Esophagus muscularis mucosa (tissue), 3 donors: ENCODE measurements at regions not wholly inside any gene's neighbourhood (a gene's known extent, or its start where the extent isn't known, plus 50 kb on each side); places are given as distances from the start of the nearest gene placed in this dataset.

Source experiments
- POLR2A ChIP-seq: fragments of 450-650 bp; IDR thresholded peaks from one replicate; pipeline ENCODE4 v1.6.1; 2017; ENCODE audit warnings: antibody characterized with exemption, moderate library complexity, mild to moderate bottlenecking, low read depth
- TF ChIP-seq, protein P1 (sequence below), 3 experiments: fragments of 200-600 bp in 2 of 3; fragments of 450-650 bp in 1 of 3; sonication (generic) in 2 of 3; IDR thresholded peaks; one replicate each; pipeline ENCODE4 v1.5.1; 2017 to 2019; ENCODE audit warnings: antibody characterized with exemption in 3 of 3, mild to moderate bottlenecking in 2 of 3, moderate library complexity in 1 of 3

DNA sequence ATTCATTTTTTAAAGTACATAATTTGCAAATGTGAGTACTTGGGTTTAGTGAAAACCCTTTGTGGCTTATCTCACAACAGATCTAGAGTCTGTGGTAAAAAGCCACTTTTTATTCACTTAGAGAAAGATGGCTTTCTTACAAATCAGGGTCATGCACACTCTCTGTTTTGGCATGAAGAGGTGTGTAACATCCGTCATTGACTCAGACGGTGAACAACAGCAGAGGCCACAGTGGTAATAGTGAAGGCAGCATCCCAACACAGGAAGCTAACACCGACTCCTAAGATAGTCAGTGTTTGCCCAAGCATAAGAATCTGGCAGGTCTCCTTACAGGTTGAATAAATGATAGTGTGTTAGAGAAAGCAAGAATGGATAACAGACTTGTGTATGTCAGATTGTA is 593.0 kb downstream of the SOX5 start:
- no peak for TF ChIP-seq POLR2A
- TF ChIP-seq, protein P1, sequence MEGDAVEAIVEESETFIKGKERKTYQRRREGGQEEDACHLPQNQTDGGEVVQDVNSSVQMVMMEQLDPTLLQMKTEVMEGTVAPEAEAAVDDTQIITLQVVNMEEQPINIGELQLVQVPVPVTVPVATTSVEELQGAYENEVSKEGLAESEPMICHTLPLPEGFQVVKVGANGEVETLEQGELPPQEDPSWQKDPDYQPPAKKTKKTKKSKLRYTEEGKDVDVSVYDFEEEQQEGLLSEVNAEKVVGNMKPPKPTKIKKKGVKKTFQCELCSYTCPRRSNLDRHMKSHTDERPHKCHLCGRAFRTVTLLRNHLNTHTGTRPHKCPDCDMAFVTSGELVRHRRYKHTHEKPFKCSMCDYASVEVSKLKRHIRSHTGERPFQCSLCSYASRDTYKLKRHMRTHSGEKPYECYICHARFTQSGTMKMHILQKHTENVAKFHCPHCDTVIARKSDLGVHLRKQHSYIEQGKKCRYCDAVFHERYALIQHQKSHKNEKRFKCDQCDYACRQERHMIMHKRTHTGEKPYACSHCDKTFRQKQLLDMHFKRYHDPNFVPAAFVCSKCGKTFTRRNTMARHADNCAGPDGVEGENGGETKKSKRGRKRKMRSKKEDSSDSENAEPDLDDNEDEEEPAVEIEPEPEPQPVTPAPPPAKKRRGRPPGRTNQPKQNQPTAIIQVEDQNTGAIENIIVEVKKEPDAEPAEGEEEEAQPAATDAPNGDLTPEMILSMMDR (IDR thresholded peaks at IDR 0.05), result no peak
